CD14-positive monocyte (primary cell): ENCODE measurements at regions not wholly inside any gene's neighbourhood (a gene's known extent, or its start where the extent isn't known, plus 50 kb on each side); places are given as distances from the start of the nearest gene placed in this dataset.

Source experiments
- DNase-seq, 3 donors: peaks; one replicate each; pipeline ENCODE4 v3.0.0-alpha.2; 2011 to 2022
- H2AFZ ChIP-seq: 2 replicates; pipeline ENCODE4 v1.6.0; 2012; ENCODE audit warnings: mild to moderate bottlenecking, low read depth, low read length, inconsistent platforms; ENCODE audit not compliant: insufficient read depth, poor library complexity, severe bottlenecking
- H3K27ac ChIP-seq, 2 donors: 1 replicate in 1 of 2; 2 replicates in 1 of 2; pipeline ENCODE4 v1.5.1; 2012 to 2013; ENCODE audit warnings: low read length in 2 of 2, control low read depth in 1 of 2, inconsistent platforms in 1 of 2, low read depth in 1 of 2, mild to moderate bottlenecking in 1 of 2
- H3K27me3 ChIP-seq, 2 donors: one replicate each; pipeline versions ENCODE4 v1.6.0 to v1.6.1; 2011 to 2013; ENCODE audit warnings: low read length in 2 of 2; ENCODE audit not compliant: control insufficient read depth in 2 of 2, insufficient read depth in 2 of 2
- H3K36me3 ChIP-seq, 2 donors: replicated peaks in 1 of 2; 1 replicate in 1 of 2; 2 replicates in 1 of 2; pipeline versions ENCODE4 v1.5.1 to v1.6.1; 2012 to 2013; ENCODE audit warnings: low read length in 2 of 2, control low read depth in 1 of 2, inconsistent platforms in 1 of 2, mild to moderate bottlenecking in 1 of 2; ENCODE audit not compliant: insufficient read depth in 2 of 2, control insufficient read depth in 1 of 2
- H3K4me1 ChIP-seq, 2 donors: 1 replicate in 1 of 2; 2 replicates in 1 of 2; pipeline versions ENCODE4 v1.5.1 to v1.6.1; 2012 to 2013; ENCODE audit warnings: low read length in 2 of 2, control low read depth in 1 of 2, inconsistent platforms in 1 of 2, mild to moderate bottlenecking in 1 of 2, moderate library complexity in 1 of 2; ENCODE audit not compliant: insufficient read depth in 2 of 2, control insufficient read depth in 1 of 2
- H3K4me2 ChIP-seq: replicated peaks from 2 replicates; pipeline ENCODE3; 2012; ENCODE audit warnings: low read length, moderate library complexity, mild to moderate bottlenecking; ENCODE audit not compliant: poor library complexity, severe bottlenecking; ENCODE audit errors: extremely low read depth
- H3K4me3 ChIP-seq, 3 experiments: fragments of 200-600 bp in 1 of 3; sonication (generic) in 1 of 3; replicated peaks in 1 of 3; 1 replicate in 2 of 3; 2 replicates in 1 of 3; pipeline ENCODE4 v1.5.1; 2011 to 2013; ENCODE audit warnings: low read length in 3 of 3, mild to moderate bottlenecking in 3 of 3, control low read depth in 2 of 3, low read depth in 2 of 3, inconsistent platforms in 1 of 3, moderate library complexity in 1 of 3
- H3K79me2 ChIP-seq: 2 replicates; pipeline ENCODE4 v1.6.0; 2012; ENCODE audit warnings: mild to moderate bottlenecking, control low read depth, inconsistent platforms, low read length, moderate library complexity; ENCODE audit not compliant: insufficient read depth
- H3K9ac ChIP-seq: 2 replicates; pipeline ENCODE4 v1.6.0; 2017; ENCODE audit warnings: low read length, mild to moderate bottlenecking; ENCODE audit not compliant: insufficient read depth, poor library complexity, severe bottlenecking
- H3K9me3 ChIP-seq, 2 donors: replicated peaks in 1 of 2; 1 replicate in 1 of 2; 2 replicates in 1 of 2; pipeline versions ENCODE4 v1.5.1 to v1.6.1; 2012 to 2013; ENCODE audit warnings: low read length in 2 of 2, control low read depth in 1 of 2; ENCODE audit not compliant: control insufficient read depth in 1 of 2, insufficient read depth in 1 of 2
- H4K20me1 ChIP-seq: 2 replicates; pipeline ENCODE4 v1.6.0; 2012; ENCODE audit warnings: mild to moderate bottlenecking, low read length, control low read depth, moderate library complexity; ENCODE audit not compliant: insufficient read depth
- H3K27ac Mint-ChIP-seq, 7 donors: one replicate each; pipeline ENCODE4 v1.8.0; 2020; ENCODE audit warnings: mild to moderate bottlenecking in 7 of 7, mixed read lengths in 7 of 7, moderate library complexity in 6 of 7, inconsistent platforms in 2 of 7
- H3K27me3 Mint-ChIP-seq, 3 donors: one replicate each; pipeline ENCODE4 v1.8.0; 2021 to 2022; ENCODE audit warnings: low read depth in 3 of 3, mild to moderate bottlenecking in 3 of 3, mixed read lengths in 3 of 3, moderate library complexity in 3 of 3, inconsistent platforms in 1 of 3
- H3K36me3 Mint-ChIP-seq, 2 donors: one replicate each; pipeline ENCODE4 v1.8.0; 2020; ENCODE audit warnings: mixed read lengths in 2 of 2, inconsistent platforms in 1 of 2, mild to moderate bottlenecking in 1 of 2
- H3K4me1 Mint-ChIP-seq: one replicate; pipeline ENCODE4 v1.8.0; 2020; ENCODE audit warnings: mild to moderate bottlenecking, mixed read lengths
- H3K4me3 Mint-ChIP-seq, 2 donors: one replicate each; pipeline ENCODE4 v1.8.0; 2020; ENCODE audit warnings: mild to moderate bottlenecking in 2 of 2, mixed read lengths in 2 of 2, moderate library complexity in 1 of 2
- H3K9me3 Mint-ChIP-seq, 7 donors: one replicate each; pipeline ENCODE4 v1.8.0; 2020 to 2022; ENCODE audit warnings: mixed read lengths in 7 of 7, mild to moderate bottlenecking in 6 of 7, moderate library complexity in 6 of 7, inconsistent platforms in 2 of 7
- CTCF ChIP-seq: fragments of 200-600 bp; IDR thresholded peaks from one replicate; pipeline ENCODE4 v1.8.0; 2022; ENCODE audit warnings: antibody characterized with exemption, mild to moderate bottlenecking
- WGBS: methylation state at CpG from one replicate; pipeline ENCODE4 v1.1.5; 2013; ENCODE audit warnings: missing lambda C conversion rate; ENCODE audit not compliant: insufficient coverage; 5-methylcytosine and 5-hydroxymethylcytosine counted together
- intact Hi-C, 2 donors: fragments of 100-400 bp; cut with micrococcal nuclease; formaldehyde crosslinking; loops; one replicate each; pipeline versions ENCODE4 v1.15.0 to v1.15.1; 2023

- Histone ChIP-seq H3K27ac (no peak overlapping the region), H2AFZ (no peak overlapping the region), H3K36me3 (no peaks in the 10 kb centered on the region), H3K27me3 (no peaks in the 10 kb centered on the region), H3K4me1 (no peaks in the 10 kb centered on the region), H3K9ac (no peak overlapping the region), H3K9me3 (no peaks in the 10 kb centered on the region), H3K4me3 (no peak overlapping the region), H3K4me2 (no peak overlapping the region), H3K79me2 (no peaks in the 10 kb centered on the region), H4K20me1 (no peaks in the 10 kb centered on the region)
- Mint-ChIP-seq H3K36me3 (no peaks in the 10 kb centered on the region), H3K4me1 (no peaks in the 10 kb centered on the region), H3K27ac (no peak overlapping the region), H3K9me3 (peaks cover 0 to 3% (median 0%) of the 10 kb centered on the region in 7 donors), H3K4me3 (no peak overlapping the region), H3K27me3 (peaks cover 5 to 10% (median 6%) of the 10 kb centered on the region in 3 donors)
- no peak for DNase-seq
- intact Hi-C loops, result no loop called here
- 90% methylated on average over 6 of the region's 6 CpGs for WGBS
- TF ChIP-seq CTCF, result no peak
These were observed 174.2 kb downstream of the PTPRU start for GRCh38 chr1:29410476-29410875.

GRCh38 chr1:29409616-29410015 lies 173.3 kb downstream of the PTPRU start:
- intact Hi-C loops, result no loop called here
- Histone ChIP-seq H2AFZ (no peak overlapping the region), H3K36me3 (no peaks in the 10 kb centered on the region), H3K27me3 (no peaks in the 10 kb centered on the region), H3K9me3 (no peaks in the 10 kb centered on the region), H3K9ac (no peak overlapping the region), H3K4me1 (no peaks in the 10 kb centered on the region), H3K79me2 (no peaks in the 10 kb centered on the region), H3K27ac (no peak overlapping the region), H3K4me2 (no peak overlapping the region), H3K4me3 (no peak overlapping the region), H4K20me1 (no peaks in the 10 kb centered on the region)
- H3K27me3 Mint-ChIP-seq, result peaks cover 3 to 10% (median 6%) of the 10 kb centered on the region in 3 donors
- H3K9me3 Mint-ChIP-seq, result peaks cover 0 to 3% (median under 1%) of the 10 kb centered on the region in 7 donors
- no peak overlapping the region for H3K27ac Mint-ChIP-seq
- no peaks in the 10 kb centered on the region for H3K36me3 Mint-ChIP-seq
- 63% methylated on average over 1 of the region's 2 CpGs for WGBS
- no peak for TF ChIP-seq CTCF
- H3K4me1 Mint-ChIP-seq, result no peaks in the 10 kb centered on the region
- no peak for DNase-seq
- H3K4me3 Mint-ChIP-seq, result no peak overlapping the region
